HL-60 (cell line): ENCODE measurements at regions not wholly inside any gene's neighbourhood (a gene's known extent, or its start where the extent isn't known, plus 50 kb on each side); places are given as distances from the start of the nearest gene placed in this dataset.

Source experiments
- DNase-seq, 2 experiments: peaks; one replicate each; pipeline ENCODE4 v3.0.0-alpha.2; 2010 to 2020; ENCODE audit warnings: low read depth in 1 of 2, low spot score in 1 of 2
- H3K27ac ChIP-seq: fragments of 250-450 bp; sonication (Bioruptor Pico); replicated peaks from 2 replicates; pipeline ENCODE4 v1.5.1; 2020; ENCODE audit warnings: mild to moderate bottlenecking, moderate library complexity
- H3K27me3 ChIP-seq: fragments of 250-450 bp; sonication (Bioruptor Pico); 2 replicates; pipeline ENCODE4 v1.5.1; 2021; ENCODE audit warnings: mild to moderate bottlenecking, moderate library complexity; ENCODE audit not compliant: insufficient read depth, poor library complexity, severe bottlenecking
- H3K4me3 ChIP-seq: replicated peaks from 2 replicates; pipeline ENCODE4 v1.5.1; 2011; ENCODE audit warnings: mild to moderate bottlenecking, control low read depth, low read length; ENCODE audit not compliant: insufficient read depth
- GABPA ChIP-seq: IDR thresholded peaks from 2 replicates; pipeline ENCODE4 v1.6.1; 2012; ENCODE audit warnings: low read depth
- POLR2AphosphoS5 ChIP-seq: IDR thresholded peaks from 2 replicates; pipeline ENCODE4 v1.6.1; 2012; ENCODE audit warnings: low read depth
- SPI1 ChIP-seq: IDR thresholded peaks from 2 replicates; pipeline ENCODE4 v1.6.1; 2012; ENCODE audit warnings: low read depth, mild to moderate bottlenecking, borderline replicate concordance
- TF ChIP-seq, protein P1 (sequence below): IDR thresholded peaks from one replicate; pipeline ENCODE4 v1.5.1; 2011; ENCODE audit warnings: low read length, control low read depth, inconsistent platforms; ENCODE audit not compliant: insufficient read depth
- TF ChIP-seq, protein P2 (sequence below): IDR thresholded peaks from 2 replicates; pipeline ENCODE4 v1.6.1; 2012; ENCODE audit warnings: low read depth; ENCODE audit not compliant: insufficient replicate concordance

DNA sequence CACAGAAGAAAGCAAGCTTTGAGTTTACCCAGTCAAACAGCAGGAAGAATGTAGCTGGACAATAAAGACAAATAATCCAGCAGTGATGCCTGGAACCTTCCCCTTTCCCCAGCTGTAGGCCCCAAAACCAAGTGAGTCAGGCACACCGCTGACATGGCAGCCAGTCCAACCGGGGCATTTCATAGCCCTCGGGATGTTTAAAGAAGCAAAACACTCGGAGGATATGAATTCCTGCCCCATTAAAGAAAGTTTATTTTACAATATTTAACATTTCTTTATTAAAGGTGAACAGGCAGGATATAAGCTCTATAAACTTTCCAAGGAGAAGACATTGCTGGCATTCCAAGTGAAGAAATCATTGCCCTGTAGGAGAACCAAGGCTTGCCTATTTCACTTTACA is 507.6 kb upstream of the TNP1 start:
- TF ChIP-seq SPI1, result no peak
- TF ChIP-seq, protein P1, sequence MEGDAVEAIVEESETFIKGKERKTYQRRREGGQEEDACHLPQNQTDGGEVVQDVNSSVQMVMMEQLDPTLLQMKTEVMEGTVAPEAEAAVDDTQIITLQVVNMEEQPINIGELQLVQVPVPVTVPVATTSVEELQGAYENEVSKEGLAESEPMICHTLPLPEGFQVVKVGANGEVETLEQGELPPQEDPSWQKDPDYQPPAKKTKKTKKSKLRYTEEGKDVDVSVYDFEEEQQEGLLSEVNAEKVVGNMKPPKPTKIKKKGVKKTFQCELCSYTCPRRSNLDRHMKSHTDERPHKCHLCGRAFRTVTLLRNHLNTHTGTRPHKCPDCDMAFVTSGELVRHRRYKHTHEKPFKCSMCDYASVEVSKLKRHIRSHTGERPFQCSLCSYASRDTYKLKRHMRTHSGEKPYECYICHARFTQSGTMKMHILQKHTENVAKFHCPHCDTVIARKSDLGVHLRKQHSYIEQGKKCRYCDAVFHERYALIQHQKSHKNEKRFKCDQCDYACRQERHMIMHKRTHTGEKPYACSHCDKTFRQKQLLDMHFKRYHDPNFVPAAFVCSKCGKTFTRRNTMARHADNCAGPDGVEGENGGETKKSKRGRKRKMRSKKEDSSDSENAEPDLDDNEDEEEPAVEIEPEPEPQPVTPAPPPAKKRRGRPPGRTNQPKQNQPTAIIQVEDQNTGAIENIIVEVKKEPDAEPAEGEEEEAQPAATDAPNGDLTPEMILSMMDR, result no peak
- TF ChIP-seq, protein P2, sequence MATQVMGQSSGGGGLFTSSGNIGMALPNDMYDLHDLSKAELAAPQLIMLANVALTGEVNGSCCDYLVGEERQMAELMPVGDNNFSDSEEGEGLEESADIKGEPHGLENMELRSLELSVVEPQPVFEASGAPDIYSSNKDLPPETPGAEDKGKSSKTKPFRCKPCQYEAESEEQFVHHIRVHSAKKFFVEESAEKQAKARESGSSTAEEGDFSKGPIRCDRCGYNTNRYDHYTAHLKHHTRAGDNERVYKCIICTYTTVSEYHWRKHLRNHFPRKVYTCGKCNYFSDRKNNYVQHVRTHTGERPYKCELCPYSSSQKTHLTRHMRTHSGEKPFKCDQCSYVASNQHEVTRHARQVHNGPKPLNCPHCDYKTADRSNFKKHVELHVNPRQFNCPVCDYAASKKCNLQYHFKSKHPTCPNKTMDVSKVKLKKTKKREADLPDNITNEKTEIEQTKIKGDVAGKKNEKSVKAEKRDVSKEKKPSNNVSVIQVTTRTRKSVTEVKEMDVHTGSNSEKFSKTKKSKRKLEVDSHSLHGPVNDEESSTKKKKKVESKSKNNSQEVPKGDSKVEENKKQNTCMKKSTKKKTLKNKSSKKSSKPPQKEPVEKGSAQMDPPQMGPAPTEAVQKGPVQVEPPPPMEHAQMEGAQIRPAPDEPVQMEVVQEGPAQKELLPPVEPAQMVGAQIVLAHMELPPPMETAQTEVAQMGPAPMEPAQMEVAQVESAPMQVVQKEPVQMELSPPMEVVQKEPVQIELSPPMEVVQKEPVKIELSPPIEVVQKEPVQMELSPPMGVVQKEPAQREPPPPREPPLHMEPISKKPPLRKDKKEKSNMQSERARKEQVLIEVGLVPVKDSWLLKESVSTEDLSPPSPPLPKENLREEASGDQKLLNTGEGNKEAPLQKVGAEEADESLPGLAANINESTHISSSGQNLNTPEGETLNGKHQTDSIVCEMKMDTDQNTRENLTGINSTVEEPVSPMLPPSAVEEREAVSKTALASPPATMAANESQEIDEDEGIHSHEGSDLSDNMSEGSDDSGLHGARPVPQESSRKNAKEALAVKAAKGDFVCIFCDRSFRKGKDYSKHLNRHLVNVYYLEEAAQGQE, result no peak
- TF ChIP-seq GABPA, result no peak
- no peak for TF ChIP-seq POLR2AphosphoS5
- Histone ChIP-seq H3K4me3 (no peak overlapping the region), H3K27ac (no peak overlapping the region), H3K27me3 (no peaks in the 10 kb centered on the region)
- DNase-seq, result no peak

DNA sequence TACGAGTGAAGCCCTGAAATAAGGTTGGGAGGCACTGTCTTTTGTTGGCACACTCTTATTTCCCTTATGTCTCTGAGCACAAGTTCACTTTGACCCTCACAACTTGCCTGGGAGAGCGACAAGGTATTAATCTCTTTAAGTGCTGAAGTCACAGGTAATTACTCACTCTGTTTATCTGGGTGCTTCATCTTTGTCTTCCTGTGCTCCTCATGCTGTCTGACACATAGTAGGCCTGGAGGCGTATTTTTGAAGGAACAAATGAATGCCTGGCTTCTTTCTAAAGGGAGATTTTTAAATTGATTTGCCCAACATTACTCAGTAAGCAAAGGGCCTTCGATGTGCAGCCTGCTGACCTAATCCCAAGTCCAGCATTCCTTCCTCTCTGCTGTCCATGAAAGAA is 507.1 kb upstream of the TNP1 start:
- DNase-seq, result no peak
- TF ChIP-seq GABPA (no peak), POLR2AphosphoS5 (no peak), SPI1 (no peak)
- TF ChIP-seq, protein P1, result no peak
- TF ChIP-seq, protein P2, result no peak
- no peak overlapping the region for H3K27ac ChIP-seq
- H3K27me3 ChIP-seq, result no peaks in the 10 kb centered on the region
- no peak overlapping the region for H3K4me3 ChIP-seq

DNA sequence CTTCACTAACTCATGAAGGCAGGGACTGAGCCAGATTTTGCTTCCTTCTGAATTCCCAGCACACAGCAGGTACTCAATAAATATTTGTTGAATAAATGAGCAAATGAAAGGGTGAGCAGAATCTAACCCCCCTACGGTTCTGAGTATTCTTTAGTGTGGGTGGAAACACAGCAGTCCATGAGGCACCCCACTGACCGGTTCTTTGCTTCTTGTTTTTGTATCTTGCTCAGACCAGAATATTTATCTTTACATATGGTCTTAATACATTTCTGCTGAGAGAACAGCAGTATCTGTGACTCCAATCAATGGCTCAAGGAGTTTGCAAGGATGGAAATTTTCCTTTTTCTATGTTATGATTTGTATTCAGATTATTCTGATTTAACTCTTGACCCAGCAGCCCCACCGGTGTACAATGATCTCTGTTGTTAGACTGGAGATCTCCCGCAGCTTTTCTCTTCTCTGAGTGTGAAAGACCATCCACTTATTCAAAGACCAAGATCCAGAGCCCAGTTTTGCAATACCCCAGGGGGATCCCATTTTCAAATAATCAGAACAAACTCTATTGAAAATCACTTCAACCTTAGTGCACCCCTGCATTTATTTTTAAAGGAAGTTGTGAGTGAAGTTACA is 506.5 kb upstream of the TNP1 start:
- DNase-seq, result no peak
- no peak overlapping the region for H3K4me3 ChIP-seq
- H3K27me3 ChIP-seq, result no peaks in the 10 kb centered on the region
- TF ChIP-seq, protein P1, result no peak
- TF ChIP-seq POLR2AphosphoS5, result no peak
- TF ChIP-seq, protein P2, result no peak
- TF ChIP-seq GABPA, result no peak
- no peak for TF ChIP-seq SPI1
- H3K27ac ChIP-seq, result no peak overlapping the region
